NCI-H345 (cell line): ENCODE measurements at regions not wholly inside any gene's neighbourhood (a gene's known extent, or its start where the extent isn't known, plus 50 kb on each side); places are given as distances from the start of the nearest gene placed in this dataset.
"Not testable (repeated sequence)": the region's sequence is repeated elsewhere in the genome, so short reads cannot be mapped to it uniquely, and the experiment has no call there.

ENCODE experiments used
- DNase-seq: peaks from one replicate; lab custom pipeline; 2025; lab: John Stamatoyannopoulos, UW

GRCh38 chr11:3583476-3583875 is 58.3 kb downstream of the ART5 start:
- not testable (repeated sequence) for DNase-seq

DNA sequence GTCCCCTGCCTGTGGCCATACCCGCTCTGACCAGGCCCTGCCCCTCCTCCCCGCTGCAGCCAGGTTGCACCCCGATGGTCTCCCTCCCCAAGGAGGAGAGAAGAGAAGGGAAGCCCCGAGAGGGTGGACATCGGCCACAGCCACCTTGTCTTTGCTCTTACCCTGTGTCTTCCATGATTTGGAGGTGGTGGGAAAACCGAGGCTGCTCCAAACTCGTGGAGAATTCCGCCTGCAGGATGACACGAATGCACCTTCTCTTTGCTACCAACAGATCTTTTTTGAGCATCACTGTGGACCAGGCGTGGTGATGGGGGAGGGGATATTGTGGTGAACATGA is 60.4 kb downstream of the ART5 start:
- not testable (repeated sequence) for DNase-seq

- peak; percentile 53 for DNase-seq
These were observed 61.1 kb downstream of the ART5 start for GRCh38 chr11:3580487-3581388.

DNA sequence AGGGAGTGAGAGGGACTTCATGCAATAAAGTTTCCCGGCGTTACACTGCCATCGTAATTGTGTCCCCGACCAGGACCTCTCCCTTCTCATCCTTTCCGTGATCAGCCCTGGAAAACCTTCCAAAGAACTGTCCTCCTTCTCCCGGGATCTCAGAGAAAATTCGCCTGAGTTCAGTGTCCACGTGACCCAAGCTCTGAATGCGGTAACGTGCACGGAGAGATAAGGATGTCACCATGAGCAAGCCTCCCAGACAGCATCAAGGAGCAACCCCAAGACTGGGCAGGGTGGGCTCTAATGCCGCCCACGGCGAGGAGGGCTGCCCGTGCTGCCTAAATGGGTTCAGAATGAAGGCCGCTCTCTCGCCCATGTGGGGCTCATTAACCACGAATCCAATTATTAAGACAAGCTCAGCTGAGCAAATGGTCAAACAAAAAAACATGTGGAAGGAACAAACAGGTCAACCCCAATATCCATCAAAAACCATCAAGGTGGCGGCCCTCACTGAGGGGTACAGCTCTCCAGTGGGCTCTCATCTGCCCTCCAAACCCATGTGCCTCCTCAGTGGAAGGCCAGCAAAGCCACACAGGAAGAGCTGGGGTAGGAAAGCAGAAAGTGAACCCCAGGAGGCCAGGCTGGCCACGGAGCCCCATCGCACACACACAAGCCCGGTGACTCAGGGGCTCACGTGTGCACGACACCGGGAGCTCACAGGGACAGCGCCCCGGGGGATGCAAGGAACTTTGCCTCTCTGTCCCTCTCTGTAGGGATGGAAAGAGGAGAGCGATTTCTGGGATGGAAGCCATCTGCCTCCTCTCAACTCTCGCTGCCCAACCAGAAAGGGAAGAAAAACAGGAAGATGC is 62.0 kb downstream of the ART5 start:
- DNase-seq = not testable (repeated sequence)

GRCh38 chr11:3576066-3576604 is 65.7 kb downstream of the ART5 start:
- DNase-seq = not testable (repeated sequence)

GRCh38 chr11:3572976-3573647 is 68.7 kb downstream of the ART5 start:
- not testable (repeated sequence) for DNase-seq

DNA sequence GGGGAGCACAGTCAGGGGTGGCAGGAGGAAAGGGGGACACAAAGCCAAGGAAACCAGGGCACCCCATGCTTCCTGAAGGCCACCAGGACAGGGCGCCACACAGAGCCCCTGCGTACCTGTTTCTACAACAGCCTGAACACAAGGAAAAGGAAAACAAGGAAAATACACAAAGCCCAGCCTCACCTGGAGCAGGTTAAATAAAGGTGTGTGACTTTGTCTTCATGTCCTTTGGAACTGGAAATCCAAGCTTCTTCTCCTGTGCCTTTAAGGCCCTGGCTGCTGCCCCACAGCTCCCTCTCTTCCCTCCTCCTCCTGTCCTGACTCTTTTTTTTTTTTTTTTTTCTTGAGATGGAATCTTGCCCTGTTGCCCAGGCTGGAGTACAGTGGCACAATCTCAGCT is 70.0 kb downstream of the ART5 start:
- not testable (repeated sequence) for DNase-seq

- DNase-seq = not testable (repeated sequence)
These were observed 76.0 kb downstream of the ART5 start for GRCh38 chr11:3565838-3566237.

GRCh38 chr11:3564383-3564782 is 77.4 kb downstream of the ART5 start:
- DNase-seq = not testable (repeated sequence)

DNA sequence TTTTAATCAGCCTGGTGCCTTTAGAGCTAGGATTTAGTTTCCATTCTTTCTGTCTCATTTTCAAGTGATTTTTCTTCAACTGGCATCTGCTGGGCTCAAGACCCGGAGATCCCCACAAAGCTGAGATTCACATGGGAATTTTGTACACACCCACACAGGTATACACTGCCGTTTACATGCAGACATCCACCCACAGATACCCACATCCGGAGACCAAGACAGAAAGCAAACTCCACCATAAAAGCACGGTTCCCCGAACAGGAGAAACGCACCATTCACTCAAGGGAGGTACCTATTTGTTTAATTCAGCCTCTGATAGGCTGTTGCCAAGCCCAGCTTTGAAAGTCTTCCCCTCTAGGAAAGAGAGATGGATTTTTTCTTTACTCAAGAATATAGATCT is 87.2 kb downstream of the ART5 start:
- DNase-seq = not testable (repeated sequence)

DNA sequence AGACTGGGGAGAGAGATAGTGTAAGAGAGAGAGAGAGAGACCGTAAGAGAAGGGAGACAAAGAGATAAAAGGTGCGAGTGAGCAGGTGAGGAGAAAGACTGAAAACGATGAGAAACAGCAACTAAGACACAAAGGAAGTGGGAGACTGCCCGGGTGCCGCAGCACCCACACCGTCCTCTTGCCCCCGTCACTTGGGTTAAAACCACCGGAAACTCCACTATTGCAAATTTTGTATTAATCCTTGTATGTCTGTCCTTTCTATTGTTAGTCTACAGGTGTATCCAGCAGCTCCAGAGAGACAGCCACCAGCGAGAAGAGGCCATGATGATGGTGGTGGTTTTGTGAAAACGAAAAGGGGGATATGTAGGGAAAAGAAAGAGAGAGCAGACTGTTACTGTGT is 96.8 kb downstream of the ART5 start:
- not testable (repeated sequence) for DNase-seq

DNA sequence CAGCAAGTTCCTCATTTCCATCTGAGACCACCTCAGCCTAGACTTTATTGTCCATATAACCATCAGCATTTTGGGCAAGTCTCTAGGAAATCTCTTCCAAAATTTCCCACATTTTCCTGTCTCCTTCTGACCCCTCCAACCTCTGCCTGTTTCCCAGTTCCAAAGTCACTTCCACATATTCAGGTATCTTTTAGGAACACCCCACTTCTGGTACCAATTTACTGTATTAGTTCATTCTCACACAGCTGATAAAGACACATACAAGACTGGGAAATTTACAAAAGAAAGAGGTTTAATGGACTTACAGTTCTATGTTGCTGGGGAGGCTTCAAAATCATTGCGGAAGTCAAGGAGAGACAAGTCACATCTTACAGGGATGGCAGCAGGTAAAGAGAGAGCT is 103.6 kb downstream of the ART5 start:
- not testable (repeated sequence) for DNase-seq

DNA sequence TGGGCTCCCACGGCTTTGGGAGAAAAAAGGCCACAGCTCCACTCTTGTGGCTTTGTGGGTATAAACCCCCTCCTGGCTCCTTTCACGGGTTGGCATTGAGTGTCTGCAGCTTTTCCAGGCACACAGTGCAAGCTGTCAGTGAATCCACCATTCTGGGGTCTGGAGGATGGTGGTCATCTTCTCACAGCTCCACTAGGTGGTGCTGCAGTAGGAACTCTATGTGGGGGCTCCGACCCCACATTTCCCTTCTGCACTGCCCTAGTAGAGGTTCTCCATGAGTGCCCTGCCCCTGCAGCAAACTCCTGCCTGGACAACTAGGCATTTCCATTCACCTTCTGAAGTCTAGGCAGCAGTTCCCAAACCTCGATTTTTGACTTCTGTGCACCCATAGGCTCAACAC is 104.5 kb downstream of the ART5 start:
- not testable (repeated sequence) for DNase-seq

DNA sequence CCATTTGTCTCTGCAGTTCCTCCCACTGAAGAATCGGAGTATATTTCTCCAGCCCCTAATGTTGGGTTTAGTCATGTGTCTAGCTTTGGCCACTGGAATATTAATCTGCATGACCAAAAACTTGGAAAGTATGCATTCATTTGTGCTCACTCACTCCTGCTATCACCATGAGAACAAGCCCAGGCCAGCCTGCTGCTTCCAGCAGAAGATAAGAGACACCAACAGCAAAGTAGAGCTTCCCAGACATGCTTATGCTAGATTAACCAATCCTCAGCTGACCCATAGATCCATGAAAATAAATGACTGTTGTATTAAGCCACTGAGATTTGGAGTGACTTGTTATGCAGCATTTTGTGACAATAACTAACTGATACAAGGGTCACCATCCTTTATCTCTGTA is 108.8 kb downstream of the ART5 start:
- DNase-seq = not testable (repeated sequence)

DNA sequence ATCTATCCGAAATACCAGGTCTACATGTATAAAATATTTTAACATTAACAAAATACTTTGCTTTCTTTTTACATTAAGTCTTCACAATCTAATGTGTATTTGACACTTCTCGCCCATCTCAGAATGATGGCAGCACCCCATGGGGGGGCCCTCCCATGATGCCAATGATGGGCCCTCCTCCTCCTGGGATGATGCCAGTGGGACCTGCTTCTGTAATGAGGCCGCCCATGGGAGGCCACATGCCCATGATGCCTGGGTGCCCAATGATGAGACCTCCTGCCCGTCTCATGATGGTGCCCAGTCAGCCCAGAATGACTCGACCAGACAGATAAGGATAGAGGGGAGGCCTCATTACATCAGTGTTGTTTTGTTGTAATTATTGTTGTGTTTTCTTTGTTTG is 110.5 kb downstream of the ART5 start:
- not testable (repeated sequence) for DNase-seq

- not testable (repeated sequence) for DNase-seq
These were observed 118.2 kb downstream of the ART5 start for GRCh38 chr11:3523567-3523966.

DNA sequence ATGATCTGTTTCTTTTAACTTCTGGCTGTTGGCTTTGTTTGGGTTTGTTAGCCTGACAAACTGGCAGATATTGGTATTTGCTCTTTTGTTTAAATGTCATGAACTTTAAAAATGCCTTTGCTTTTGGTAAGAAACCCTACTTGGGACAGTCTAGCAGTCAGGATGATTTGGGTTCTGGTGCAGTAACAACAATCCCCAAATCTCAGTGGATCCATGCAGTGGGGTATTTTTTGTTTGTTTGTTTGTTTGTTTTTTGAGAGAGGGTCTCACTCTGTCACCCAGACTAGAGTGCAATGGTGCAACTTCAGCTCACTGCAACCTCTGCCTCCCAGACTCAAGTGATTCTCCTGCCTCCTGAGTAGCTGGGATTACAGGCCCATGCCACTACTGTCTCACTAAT is 120.9 kb downstream of the ART5 start:
- DNase-seq = not testable (repeated sequence)

DNA sequence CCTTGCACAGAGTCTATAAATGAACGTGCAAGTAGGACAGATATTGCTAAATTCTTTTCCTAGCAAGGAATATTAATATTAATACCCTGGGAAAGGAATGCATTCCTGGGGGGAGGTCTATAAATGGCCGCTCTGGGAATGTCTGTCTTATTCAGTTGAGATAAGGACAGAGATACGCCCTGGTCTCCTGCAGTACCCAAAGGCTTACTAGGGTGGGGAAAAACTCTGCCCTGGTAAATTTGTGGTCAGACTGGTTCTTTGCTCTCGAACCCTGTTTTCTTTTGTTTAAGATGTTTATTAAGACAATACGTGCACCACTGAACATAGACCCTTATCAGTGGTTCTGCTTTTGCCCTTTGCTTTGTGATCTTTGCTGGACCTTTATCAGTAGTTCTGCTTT is 122.0 kb downstream of the ART5 start:
- DNase-seq = not testable (repeated sequence)

DNA sequence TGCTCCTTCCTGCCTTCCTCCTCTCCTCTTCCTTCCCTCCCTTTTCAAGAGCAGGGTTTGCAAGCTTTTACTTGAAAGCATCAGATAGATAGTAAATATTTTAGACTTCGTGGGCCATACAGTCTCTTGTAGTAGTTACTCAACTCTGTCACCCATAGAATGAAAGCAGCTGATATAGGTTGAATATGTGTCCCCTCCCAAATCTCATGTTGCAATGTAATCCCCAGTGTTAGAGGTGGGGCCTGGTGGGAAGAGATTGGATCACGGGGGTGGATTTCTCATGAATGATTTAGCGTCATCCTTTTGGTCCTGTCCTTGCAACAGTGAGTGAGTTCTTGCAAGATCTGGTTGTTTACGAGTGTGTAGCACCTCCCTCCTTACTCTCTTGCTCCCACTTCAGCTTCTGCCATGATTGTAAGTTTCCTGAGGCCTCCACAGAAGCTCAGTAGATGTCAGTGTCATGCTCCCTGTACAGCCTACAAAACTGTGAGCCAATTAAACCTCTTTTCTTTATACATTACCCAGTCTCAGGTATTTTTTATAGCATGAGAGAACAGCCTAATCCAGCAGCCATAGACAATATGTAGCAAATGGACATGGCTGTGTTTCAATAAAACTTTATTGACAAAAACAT is 124.7 kb downstream of the ART5 start:
- DNase-seq = not testable (repeated sequence)

- not testable (repeated sequence) for DNase-seq
These were observed 125.4 kb downstream of the ART5 start for GRCh38 chr11:3516345-3516933.
